ENCODE measurements at regions not wholly inside any gene's neighbourhood (a gene's known extent, or its start where the extent isn't known, plus 50 kb on each side); places are given as distances from the start of the nearest gene placed in this dataset.
"Not testable (repeated sequence)": the region's sequence is repeated elsewhere in the genome, so short reads cannot be mapped to it uniquely, and the experiment has no call there.

GRCh38 chr2:2732331-2733119 is 401.4 kb upstream of the MYT1L start:
- in situ Hi-C loops (cut with HindIII; ENCODE audit: low sequenced_read_pairs): no loop called here
- DNase-seq (ENCODE audit: low spot score): no peak

DNA sequence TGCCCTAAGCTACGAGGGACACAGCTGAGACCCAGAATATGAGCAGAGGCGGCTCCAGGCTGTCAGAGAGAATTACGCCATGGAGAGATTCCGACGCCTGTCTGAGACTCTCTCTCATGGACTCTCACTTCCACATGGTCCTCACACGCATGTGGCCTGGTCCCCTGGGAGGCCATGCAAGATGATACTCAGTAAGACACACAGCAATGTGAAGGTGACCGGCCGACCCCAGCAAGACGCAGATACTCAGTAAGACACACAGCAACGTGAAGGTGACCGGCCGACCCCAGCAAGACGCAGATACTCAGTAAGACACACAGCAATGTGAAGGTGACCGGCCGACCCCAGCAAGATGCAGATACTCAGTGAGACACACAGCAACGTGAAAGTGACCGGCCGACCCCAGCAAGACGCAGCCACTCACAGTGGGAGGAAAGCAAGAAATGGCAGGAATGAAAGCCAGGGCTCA is 400.8 kb upstream of the MYT1L start:
- no peak for DNase-seq (ENCODE audit: low spot score)
- in situ Hi-C loops (cut with HindIII; ENCODE audit: low sequenced_read_pairs): no loop called here

DNA sequence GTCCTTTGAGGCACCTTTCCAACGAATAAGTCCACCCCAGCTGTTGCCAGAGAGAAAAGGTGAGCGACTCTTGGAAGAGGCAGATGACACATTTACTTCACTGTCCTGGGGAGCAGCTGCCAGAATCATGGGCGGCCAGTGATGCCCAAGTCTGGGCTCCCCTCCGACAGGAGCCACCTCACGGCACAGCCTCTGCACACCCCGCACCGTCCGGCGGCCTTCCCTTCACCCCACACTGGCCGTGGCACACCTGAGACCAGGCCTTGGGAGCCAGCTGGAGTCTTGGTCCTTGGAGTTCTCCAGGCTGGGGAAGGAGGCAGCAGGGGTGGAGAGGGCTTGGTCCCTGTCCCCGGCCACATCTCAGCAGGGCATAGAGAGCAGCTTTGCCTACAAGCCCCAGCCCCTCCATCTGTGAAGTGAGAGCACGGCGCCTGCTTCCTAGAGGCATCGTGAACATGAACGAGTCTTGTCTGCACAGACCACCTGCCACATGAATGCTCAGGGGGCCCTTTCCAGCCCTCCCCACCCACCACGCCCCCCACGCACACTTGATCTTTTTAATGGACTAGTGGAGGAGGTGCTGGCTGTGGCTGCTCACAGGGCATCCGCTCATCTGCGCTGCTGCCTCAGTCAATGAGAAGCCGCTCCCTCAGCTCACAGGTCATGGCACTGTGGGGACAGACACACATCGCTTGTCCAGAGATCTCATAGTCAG is 400.2 kb upstream of the MYT1L start:
- DNase-seq (ENCODE audit: low spot score): no peak
- in situ Hi-C loops (cut with HindIII; ENCODE audit: low sequenced_read_pairs): no loop called here

DNA sequence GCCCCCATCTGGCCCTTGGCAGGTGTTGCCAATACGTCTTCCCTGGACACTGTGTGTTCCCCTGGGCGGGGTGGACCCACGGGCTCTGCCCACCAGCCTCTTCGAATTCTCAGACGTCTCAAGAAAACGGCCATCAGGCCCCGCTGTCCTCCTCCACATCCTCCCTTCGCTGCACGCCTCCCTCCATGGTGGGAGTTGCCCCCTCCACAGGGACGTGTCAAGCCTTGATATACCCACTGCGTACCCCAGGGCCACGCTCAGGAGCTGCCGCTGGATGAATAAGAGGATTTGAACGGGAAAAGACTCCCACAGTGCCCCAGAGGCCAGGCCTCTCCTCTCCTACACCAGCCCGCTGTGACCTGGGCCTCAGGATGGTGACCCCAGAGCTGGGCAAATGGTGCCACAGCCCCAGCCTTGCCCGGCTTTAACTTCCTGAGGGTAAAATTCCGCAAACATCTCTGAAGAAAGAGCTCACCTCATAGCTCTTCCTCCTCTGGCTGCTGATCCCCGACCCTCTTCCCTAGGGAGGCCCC is 399.3 kb upstream of the MYT1L start:
- in situ Hi-C loops (cut with HindIII; ENCODE audit: low sequenced_read_pairs): no loop called here

DNA sequence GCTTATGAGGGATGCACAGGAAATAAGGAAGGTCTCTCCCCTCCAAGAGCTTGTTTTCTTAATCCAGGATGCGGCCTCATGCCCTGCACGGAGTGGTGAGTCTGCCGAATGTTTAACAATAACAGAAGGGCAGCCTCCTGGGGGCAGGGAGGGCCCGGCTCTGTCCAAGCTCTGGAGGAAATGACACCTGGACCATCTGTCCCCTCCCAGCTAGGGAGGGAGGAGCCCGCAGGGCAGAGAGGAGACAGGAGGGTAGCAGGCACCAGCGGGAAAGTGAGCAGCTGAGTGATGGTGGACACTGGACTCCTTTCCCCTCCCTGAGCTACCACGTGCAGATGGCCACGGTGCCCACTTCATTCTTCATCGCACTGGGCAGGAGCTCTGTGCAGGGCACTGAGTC is 398.2 kb upstream of the MYT1L start:
- in situ Hi-C loops (cut with HindIII; ENCODE audit: low sequenced_read_pairs): no loop called here
- no peak for DNase-seq (ENCODE audit: low spot score)

More for the DNA sequence above, 399.3 kb upstream of the MYT1L start:
- DNase-seq (ENCODE audit: low spot score): no peak

- DNase-seq (ENCODE audit: low spot score): no peak
- in situ Hi-C loops (cut with HindIII; ENCODE audit: low sequenced_read_pairs): no loop called here
Measured at GRCh38 chr2:2728635-2729034, 397.6 kb upstream of the MYT1L start.

DNA sequence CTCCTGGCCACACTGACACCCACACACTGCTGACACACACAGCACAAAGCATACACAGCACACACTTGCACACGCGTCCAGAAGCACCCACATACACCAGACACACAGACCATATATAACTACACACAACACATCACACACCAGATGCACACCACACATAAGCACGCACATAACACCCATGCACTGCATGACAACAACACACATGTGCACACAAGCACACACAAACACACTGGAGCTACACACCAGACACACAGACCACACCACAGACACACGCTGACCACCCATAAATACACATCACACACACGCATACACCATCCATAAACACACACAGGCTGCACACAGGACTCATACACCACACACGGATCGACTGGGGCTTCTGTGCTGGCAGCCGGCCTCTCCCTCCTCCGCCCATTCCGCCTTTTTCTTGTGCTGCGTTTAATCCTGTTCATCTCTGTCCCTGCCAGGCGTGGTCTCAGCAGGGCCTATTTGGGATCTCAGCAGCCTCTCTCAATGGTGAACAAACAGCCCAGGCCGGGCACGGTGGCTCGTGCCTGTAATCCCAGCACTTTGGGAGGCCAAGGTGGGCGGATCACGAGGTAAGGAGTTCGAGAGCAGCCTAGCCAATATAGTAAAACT is 396.9 kb upstream of the MYT1L start:
- DNase-seq (ENCODE audit: low spot score): no peak
- in situ Hi-C loops (cut with HindIII; ENCODE audit: low sequenced_read_pairs): no loop called here

- no peak for DNase-seq (ENCODE audit: low spot score)
- in situ Hi-C loops (cut with HindIII; ENCODE audit: low sequenced_read_pairs): no loop called here
Measured at GRCh38 chr2:2726163-2726562, 395.1 kb upstream of the MYT1L start.

DNA sequence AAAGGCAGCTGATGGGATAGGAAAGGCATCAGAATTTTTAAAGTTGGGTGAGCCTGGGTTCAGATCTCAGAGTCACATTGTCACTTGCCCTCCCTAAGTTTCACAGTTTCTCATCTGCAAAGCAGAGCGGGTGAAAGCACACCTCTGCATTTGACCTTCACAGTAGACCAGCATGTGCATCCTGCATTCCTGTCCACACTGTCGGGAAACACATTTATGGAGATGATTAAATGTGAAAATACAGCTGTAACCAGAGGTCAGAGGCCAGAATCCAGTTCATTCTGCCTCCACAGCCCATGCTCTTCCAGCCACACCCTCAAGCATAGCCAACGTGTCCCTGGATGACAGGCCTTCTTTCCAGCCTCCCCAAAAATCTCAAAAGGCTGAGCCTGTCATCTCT is 392.0 kb upstream of the MYT1L start:
- in situ Hi-C loops (cut with HindIII; ENCODE audit: low sequenced_read_pairs): no loop called here

DNA sequence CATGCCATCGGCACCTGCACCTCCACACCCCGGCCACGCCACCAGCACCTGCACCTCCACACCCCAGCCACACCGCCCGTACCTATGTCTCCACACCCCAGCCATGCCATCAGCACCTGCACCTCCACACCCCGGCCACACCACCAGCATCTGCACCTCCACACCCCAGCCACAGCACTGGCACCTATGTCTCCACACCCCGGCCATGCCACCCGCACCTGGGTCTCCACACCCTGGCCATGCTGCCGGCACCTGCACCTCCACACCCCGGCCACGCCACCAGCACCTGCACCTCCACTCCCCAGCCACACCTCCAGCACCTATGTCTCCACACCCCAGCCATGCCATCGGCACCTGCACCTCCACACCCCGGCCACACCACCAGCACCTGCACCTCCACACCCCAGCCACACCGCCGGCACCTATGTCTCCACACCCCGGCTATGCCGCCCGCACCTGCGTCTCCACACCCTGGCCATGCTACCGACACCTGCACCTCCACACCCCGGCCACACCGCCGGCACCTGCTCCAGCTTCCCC is 390.3 kb upstream of the MYT1L start:
- no peak for DNase-seq (ENCODE audit: low spot score)
- in situ Hi-C loops (cut with HindIII; ENCODE audit: low sequenced_read_pairs): no loop called here

More for the DNA sequence above, 392.0 kb upstream of the MYT1L start:
- DNase-seq (ENCODE audit: low spot score): no peak

DNA sequence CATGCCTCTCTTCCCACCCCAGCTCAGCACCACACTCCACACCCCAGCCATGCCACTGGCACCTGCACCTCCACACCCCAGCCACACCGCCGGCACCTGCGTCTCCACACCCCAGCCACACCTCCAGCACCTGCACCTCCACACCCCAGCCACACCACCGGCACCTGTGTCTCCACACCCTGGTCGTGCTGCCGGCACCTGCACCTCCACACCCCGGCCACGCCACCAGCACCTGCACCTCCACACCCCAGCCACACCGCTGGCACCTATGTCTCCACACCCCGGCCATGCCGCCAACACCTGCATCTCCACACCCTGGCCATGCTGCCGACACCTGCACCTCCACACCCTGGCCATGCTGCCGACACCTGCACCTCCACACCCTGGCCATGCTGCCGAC is 389.7 kb upstream of the MYT1L start:
- DNase-seq (ENCODE audit: low spot score); in situ Hi-C loops (cut with HindIII; ENCODE audit: low sequenced_read_pairs): not testable (repeated sequence)

GRCh38 chr2:2720351-2720750 is 389.3 kb upstream of the MYT1L start:
- in situ Hi-C loops (cut with HindIII; ENCODE audit: low sequenced_read_pairs): no loop called here
- DNase-seq (ENCODE audit: low spot score): no peak

GRCh38 chr2:2719781-2720180 is 388.7 kb upstream of the MYT1L start:
- DNase-seq (ENCODE audit: low spot score): no peak
- in situ Hi-C loops (cut with HindIII; ENCODE audit: low sequenced_read_pairs): no loop called here

GRCh38 chr2:2719015-2719414 is 387.9 kb upstream of the MYT1L start:
- in situ Hi-C loops (cut with HindIII; ENCODE audit: low sequenced_read_pairs): no loop called here
- no peak for DNase-seq (ENCODE audit: low spot score)

DNA sequence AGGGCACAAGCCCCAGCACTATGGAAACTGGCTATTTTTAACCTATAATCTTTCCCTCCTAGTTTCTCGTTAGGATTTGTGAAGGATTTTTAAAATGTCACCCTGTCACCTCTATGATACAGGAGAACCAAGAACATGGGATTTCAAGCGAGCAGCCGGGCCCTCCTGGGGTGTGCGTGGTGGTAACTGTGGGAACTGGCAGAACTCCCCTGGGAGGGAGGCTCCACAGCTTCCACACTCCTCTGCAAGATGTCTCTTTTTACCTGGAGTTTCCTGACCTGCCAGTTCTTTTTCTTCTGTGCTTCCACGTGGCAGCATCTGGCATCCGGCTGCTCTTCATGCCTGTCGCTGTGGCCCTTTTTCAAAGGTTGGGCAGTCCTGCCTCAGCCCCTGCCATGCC is 386.3 kb upstream of the MYT1L start:
- no peak for DNase-seq (ENCODE audit: low spot score)
- in situ Hi-C loops (cut with HindIII; ENCODE audit: low sequenced_read_pairs): no loop called here

GRCh38 chr2:2716771-2717170 is 385.7 kb upstream of the MYT1L start:
- no peak for DNase-seq (ENCODE audit: low spot score)
- in situ Hi-C loops (cut with HindIII; ENCODE audit: low sequenced_read_pairs): no loop called here

- in situ Hi-C loops (cut with HindIII; ENCODE audit: low sequenced_read_pairs): no loop called here
- DNase-seq (ENCODE audit: low spot score): no peak
Measured at GRCh38 chr2:2715036-2715818, 384.2 kb upstream of the MYT1L start.

DNA sequence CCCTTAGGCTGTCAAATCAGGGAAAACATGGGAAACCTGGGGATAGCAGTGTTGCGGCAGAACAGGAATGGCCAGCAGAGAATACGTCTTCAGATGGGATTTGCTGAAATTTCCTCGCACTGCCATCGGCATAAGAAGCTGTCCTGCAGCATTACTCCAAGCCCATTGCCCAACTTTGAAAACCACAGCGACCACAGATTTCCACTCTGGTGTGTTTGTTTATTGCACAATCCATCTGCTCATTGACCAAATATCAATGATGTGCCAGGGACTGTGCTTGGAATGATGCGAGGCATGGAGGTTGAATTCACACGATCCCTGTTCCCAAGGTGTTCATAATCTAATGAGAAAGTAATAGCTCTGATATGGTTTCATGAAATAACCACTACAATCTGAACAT is 383.3 kb upstream of the MYT1L start:
- no peak for DNase-seq (ENCODE audit: low spot score)
- in situ Hi-C loops (cut with HindIII; ENCODE audit: low sequenced_read_pairs): no loop called here

DNA sequence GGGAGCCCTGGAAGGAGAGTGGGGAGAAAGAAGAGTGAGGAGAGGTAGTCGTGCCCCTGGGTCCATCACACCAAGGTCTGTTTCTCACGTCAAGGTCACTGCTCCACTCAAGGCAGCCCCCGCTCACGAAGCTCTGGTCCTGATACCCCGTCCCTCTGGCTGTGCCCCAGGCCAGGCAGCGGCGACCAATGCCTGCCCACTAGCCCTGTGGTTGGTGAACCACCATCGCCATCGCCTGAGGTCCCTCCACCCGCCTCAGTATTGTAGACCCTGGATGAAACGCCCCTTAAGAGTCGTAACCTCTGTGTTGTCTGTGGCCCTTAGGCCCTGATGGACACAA is 378.3 kb upstream of the MYT1L start:
- in situ Hi-C loops (cut with HindIII; ENCODE audit: low sequenced_read_pairs): no loop called here

More for the DNA sequence above, 378.3 kb upstream of the MYT1L start:
- no peak for DNase-seq (ENCODE audit: low spot score)
